GM18870 (cell line): ENCODE measurements at regions not wholly inside any gene's neighbourhood (a gene's known extent, or its start where the extent isn't known, plus 50 kb on each side); places are given as distances from the start of the nearest gene placed in this dataset.
"Not testable (repeated sequence)": the region's sequence is repeated elsewhere in the genome, so short reads cannot be mapped to it uniquely, and the experiment has no call there.

Experiments used
- ATAC-seq: cut with Tn5 transposase; IDR thresholded peaks from one replicate; pipeline ENCODE4 v1.9.1; 2021; ENCODE audit warnings: moderate library complexity; ENCODE audit not compliant: unreplicated experiment

DNA sequence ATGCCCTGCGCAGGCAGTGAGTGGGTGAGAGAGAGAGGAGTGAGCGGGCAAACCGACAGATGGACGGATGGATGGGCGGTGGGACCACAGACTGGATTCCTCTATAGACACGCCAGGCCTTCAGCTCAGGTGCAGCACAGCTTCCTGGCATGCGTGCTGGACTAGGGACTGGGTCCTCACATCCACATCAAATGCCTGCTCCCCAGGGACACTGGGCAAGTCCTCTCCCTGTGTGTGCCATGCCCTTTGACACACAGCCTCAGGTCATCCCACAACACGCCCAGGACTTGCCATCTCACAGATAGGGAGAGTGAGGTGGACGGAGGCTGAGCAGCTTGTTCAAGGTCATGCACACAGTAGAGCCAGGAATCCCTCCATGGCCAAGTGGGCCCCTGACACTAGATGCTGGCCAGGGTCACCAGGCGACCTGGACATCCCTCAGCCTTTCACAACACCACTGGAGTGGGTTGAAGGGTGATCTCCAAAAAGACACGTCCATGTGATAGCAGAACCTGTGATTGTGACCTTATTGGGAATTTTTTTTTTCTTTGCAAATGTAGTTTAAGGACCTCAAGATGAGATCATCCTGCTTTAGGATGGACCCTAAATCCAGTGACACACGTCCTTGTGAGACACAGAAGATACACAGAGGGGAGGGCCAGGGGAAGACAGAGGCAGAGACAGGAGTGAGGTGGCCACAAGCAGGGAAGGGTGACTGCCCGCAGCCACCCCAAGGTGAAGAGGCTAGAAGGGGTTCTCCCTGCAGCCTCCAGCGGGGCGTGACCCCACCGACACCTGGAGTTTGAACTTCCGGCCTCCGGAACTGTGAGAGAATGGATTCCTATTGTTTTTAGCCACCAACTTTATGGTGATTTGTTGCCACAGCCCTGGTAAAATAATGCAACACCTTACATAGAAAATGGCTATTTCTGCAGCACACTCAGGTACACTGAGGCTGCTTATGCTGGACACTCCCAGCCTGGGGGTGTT lies 155.0 kb upstream of the CHST15 start:
- no peak for ATAC-seq

DNA sequence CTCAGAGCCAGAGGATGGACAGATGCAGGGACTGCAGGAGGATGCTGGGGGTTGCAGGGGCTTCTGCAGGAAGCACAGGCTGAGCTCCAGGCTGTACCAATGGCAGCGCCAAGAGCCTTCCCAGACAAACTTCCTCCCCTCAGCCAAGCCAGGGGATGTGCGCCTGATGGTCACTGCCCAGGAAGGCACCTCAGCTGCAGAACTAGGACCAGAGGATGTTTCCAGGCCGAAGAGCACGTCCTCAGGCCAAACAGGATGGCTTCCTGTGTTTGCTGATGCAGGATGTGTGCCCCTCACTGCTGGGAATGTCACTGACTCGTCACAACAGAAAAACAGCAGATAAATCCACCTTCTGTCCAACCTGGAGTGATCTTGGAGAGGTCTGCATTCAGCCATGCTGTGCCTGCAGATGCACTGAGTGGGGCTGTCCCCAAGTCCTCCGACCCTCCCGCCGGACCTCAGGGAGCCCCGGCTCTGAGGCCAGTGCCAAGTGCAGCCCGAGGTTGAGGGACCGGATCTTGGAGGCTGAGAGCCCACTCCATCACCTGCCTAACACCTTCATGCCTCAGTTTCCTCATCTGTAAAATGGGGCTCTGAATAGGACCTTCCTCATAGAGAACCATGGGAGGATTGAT lies 152.5 kb upstream of the CHST15 start:
- no peak for ATAC-seq

DNA sequence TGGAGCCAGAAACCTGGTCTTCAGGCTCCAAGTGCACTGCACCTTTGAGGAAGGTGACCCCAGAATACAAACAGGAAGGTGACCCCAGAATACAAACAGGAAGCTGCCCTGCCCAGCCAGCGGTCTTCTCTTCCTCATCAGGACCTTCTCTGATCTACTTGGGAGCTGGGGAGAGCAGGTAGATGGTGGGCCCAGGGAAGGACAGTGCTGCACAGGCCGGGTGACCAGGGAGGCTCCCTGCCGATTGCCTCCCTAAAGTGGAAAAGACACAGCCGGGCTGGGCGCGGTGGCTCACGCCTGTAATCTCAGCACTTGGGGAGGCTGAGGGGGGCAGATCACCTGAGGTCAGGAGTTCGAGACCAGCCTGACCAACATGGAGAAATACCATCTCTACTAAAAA lies 151.8 kb upstream of the CHST15 start:
- ATAC-seq, result no peak

DNA sequence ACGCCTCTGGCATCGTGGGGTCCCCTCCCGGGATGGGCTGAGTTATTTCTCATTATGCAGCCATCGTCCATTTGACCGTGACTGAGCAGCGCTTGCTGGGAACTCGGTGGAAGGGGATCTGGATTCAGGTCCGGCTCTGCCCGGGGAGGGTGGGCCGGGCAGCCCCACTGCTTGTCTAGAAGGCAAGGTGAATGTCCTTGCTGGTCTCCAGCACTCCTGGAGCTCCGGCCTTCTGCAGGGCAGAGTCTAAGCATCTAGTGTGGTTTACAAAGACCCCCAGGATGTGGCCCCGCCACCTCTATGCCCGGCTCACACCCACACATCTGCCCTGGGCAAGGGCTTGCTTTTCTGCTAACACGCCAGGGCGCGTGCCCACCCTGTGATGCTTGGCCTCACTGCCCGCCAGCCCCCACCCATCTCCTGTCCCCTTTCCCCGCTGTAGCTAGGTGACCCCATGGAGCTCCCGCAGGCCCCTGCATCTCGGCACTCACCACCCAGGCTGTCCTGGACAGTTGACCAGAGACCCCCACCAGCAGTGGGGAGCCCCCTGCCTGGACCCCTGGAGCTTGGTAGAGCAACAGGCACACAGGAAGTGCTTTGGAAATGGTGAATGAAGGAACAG lies 151.0 kb upstream of the CHST15 start:
- ATAC-seq, result no peak

DNA sequence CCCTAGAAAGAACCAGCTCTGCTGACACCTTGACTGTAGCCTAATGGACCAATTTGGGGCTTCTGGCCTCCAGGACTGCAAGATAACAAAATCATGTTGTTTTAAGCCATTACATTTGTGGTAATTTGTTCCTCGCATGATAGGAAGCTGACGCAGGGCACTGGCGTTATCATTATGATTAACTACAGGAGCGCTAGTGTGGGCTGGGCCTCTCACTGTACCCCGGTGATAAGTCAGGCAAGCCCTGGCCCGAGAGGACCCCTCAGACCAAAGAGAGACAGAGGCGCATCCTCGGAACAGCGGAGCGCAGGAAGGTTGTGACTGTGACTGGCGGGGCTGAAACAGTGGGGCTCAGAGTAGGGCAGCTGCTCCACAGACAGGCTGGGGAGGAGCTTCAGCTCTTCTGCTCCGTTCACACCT lies 150.3 kb upstream of the CHST15 start:
- ATAC-seq, result no peak

DNA sequence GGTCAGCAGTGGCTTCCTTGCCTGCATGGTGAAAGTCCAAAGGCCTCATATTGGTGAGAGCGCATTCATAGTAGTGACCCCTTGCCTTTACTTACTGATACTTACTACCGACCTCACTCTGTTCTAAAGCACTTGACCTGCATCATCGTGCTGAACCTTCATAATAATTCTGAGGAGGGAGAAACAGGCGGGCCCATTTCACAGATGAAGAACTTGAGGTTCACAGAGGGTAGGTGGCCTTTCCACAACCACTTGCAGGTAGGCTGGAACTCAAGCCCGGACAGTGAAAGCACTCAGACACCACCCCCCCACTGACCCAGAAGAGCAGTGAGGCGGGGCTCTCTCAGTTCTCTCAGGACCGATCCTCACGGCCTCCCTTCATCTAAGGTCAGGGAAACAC lies 149.4 kb upstream of the CHST15 start:
- no peak for ATAC-seq

DNA sequence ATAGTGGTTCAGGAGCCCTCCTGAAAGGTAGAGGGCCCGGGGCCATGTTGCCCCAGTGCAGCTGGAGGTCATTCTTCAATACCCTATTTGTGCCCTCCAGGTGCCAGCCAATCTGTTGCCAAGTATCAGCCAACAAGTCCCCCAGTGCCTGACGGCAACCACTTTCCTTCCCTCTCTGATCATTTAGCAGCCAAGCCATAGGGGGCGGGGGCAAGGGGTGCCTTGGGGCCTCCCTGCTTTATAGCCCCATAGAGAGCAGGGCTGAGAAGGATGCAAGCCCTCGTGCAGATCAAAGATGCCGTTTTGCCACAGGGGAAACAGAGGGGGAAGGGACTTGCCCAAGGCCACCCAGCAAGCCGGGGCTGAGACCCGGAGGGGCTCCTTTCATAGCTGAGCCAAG lies 149.0 kb upstream of the CHST15 start:
- no peak for ATAC-seq

DNA sequence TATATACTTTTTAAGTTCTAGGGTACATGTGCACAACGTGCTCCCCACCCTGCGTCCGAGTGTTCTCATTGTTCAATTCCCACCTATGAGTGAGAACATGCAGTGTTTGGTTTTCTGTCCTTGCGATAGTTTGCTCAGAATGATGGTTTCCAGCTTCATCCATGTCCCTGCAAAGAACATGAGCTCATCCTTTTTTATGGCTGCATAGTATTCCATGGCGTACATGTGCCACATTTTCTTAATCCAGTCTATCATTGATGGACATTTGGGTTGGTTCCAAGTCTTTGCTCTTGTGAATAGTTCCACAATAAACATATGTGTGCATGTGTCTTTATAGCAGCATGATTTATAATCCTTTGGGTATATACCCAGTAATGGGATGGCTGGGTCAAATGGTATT lies 148.1 kb upstream of the CHST15 start:
- ATAC-seq, result not testable (repeated sequence)

DNA sequence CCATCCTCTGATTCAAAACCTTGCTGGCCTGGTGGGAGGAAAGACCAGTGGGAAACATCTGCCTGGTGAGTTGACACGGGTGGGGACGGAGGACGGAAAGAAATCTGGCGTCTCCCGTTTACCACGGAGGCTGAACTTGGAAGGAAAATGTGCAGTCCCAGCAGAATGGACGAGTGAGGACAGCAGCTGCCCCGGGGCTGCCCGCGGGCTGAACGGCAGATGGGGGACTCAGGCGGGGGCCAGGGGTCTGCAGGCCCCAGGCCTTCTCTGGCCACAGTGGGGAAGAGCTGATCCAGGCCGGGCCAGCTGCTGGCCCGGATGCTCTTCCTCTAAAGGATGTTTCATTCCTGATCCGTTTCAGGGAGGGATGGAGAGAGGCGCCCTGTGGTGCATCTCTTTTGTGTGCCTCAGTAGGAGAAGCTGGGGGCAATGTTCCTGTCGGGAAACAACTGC lies 147.5 kb upstream of the CHST15 start:
- no peak for ATAC-seq

DNA sequence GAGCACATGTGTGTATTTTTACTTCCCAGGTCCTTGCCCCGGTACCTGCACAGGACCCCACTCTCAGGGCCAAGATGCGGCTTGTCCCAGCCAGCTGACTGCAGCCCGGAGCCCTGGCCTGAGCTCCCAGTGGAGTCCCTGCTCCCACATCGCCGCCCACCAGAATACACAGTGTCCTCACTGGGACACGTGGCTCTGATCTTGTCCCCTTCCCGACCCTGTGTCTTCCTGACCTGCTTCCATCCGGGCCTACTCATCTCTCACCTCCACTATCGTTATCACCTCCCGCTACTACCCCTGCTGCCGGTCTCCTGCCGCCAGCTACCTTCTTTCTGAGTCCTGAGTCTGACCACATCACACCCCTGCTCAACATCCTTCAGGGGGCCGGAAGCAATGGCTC lies 146.3 kb upstream of the CHST15 start:
- no peak for ATAC-seq

DNA sequence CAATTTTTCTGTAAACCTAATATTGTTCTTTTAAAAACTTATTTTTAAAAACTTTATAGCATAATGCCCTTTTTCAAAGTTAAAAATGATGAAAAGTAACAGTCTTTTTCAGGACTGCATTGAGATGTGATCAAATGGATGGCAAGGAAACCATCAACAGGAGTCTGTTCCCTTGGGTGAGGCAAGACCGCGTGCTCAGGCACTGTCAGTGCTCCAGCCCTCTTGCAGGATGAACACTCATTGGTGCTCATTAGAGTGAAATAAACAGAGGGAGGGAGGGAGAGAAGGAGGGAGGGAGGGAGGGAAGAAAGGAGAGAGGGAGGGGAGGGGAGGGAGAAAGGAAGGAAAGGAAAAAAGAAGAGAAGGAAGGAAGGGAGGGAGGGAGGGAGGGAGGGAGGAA lies 145.7 kb upstream of the CHST15 start:
- ATAC-seq, result no peak

DNA sequence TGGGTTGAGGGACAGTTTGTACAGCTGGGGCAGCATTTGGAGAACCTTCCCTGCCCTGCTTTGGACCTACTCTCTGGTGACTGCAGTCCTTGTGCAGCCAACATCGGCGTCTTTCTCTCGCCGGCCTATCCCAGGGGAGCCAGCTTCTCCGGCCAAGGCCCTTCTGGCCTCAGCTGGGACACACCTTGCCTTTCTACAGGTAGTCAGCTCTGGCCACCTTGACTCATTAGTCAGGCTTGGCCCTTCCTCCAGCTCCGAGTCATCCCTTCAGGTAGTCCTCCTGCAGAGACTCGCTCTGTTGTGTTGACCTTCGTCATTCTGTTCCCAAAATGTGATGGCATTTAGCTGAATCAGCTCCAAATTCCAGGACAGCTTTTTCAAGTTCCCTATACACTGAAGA lies 145.0 kb upstream of the CHST15 start:
- no peak for ATAC-seq

DNA sequence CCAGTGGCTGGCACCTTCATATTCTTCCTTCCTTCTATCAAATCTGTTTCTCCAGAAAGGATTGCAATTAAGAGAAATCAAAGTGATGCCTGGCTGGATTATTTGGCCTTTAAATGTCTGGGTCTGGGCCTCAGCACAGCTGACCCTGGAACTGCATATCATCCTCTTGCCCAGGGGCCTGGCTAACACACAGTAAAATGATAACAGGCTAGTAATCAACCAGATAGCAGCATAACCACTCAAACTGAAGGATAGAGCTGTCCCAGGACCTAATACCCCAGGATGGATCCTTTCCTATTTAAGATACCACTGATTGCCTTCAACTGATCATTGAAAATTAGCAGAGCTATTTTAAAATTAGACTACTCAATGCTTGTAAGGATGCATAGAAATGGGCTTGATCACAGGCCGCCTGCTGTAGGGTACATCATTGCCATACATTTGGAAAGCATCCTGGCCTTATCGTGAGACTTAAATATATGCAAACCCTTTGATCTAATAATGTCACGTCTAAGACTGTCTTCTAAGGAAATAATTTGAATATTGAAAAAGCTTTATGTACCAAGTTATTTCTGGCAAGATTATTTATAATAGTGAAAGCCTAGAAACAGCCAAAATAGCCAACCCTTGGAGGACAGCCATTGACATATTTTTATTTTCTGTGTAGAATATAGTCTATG lies 144.0 kb upstream of the CHST15 start:
- ATAC-seq, result no peak

DNA sequence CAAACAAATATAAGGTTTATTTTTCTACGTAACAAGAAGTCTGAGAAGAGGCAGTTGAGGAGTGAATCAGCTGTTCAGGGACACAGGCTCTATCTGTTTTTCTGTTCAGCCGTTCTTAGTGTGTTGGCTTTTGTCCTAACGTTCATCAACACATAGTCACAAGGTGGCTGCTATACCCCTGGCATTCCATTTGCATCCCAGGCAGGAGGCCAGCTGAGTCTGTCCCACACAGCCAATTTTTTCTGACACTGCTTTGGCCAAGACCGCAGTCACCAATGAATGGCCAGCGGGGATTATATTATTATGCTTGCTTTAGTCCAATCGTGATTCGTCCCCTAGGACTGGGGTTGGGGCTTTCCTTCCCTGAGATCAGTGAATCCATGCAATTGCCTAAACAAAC lies 143.4 kb upstream of the CHST15 start:
- ATAC-seq, result no peak

DNA sequence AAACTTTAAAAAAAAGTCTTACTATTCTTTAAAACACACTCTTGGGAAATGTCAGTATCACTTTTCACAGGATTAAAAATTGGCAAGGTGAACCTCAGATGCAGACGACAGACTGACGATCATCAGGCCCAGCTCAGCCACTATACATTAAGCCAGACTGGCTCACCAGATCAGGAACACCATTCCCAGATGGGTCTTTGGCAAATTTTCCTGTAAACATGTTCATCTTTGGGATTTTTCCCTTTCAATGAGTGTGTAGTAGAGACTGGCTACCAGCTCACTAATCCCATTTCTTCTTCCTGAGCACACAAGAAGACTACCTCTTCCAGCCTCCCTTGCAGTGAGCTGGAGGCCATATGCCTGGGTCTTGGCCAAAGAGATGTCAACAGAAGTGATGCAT lies 142.7 kb upstream of the CHST15 start:
- no peak for ATAC-seq

DNA sequence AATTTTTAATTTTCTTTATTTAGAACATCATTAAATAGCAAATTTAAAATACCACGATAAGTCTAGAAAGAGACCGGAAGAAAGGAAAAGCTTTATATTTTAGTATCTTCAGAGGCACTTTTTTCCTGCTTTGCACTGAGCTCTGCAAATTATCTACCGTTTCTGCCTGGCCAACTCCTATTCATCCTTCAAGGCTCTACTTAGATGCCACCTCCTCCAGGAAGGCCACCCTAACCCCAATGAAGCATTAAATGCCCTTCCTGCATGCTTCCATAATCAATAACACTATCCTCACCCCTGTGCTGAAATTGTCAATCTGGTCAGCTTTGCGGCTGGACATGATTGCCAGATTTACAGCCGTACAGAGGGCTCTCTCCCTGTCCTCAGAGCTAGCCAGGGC lies 141.8 kb upstream of the CHST15 start:
- no peak for ATAC-seq

DNA sequence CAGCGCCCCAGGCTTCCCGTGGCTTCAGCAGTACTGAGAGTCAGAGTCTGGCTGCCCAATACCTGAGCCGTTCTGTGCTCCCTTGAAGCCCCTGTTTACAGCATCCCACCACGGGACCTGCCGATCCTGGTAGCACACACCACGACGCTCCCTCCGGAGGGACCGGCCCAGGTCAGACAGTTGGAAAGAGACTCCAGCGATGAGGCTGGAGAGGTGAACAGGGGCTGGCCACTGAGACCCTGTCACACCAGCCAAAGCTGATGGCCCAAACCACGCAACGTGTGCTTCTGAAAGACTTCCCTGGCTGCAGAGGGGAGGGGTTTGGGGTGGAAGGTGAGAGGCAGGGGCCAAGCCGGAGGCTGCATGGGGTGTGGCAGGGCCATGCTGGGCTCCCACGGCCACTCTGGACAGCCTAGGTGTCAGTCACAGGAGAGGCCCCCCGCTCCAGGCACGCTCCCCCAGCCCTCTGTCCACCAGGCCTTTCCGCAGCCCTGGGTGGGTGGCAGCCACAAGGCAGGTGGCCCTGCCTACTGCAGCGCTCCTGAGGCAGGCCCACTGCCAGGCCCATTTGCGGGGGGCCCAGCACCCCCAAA lies 140.2 kb upstream of the CHST15 start:
- no peak for ATAC-seq

DNA sequence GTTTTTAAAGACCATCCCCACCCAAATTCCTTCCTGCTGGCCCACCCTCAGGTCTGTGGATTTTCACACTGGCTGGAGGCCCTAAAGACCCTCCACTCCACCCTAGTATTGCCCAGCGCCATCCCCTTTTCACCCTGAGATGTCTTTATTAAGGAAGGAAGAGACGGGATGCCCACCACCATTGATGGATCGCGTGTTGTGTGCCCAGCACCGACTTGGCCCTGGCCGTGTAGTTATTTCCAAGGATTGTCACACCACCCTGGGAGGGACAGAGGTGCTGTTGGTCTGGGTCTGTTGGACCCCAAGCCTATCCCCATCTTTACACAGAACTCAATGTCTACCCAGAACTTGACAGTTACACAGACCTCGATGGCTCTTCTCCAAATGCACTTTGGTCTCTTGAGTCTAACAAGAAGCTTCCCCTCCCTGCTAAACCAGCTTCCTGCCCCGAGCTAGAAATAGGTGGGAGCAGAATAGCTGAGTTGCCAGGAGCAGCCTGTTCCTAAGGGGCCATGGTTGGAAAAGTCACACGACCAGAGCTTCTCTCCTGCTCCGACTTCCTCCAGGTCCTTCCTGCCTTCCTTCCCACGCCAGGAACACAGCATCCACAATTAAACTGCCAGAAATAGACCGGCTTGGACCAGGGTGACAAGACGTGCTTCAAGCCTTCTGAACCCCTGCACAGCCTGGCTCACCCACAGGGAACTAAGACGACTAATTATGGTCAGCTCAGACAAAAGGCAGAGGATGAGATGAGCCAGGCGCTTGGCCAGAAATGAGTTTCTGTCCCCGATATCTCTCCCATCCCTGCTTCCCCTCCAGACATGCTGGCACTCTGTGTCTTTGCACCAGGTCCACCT lies 139.5 kb upstream of the CHST15 start:
- no peak for ATAC-seq

DNA sequence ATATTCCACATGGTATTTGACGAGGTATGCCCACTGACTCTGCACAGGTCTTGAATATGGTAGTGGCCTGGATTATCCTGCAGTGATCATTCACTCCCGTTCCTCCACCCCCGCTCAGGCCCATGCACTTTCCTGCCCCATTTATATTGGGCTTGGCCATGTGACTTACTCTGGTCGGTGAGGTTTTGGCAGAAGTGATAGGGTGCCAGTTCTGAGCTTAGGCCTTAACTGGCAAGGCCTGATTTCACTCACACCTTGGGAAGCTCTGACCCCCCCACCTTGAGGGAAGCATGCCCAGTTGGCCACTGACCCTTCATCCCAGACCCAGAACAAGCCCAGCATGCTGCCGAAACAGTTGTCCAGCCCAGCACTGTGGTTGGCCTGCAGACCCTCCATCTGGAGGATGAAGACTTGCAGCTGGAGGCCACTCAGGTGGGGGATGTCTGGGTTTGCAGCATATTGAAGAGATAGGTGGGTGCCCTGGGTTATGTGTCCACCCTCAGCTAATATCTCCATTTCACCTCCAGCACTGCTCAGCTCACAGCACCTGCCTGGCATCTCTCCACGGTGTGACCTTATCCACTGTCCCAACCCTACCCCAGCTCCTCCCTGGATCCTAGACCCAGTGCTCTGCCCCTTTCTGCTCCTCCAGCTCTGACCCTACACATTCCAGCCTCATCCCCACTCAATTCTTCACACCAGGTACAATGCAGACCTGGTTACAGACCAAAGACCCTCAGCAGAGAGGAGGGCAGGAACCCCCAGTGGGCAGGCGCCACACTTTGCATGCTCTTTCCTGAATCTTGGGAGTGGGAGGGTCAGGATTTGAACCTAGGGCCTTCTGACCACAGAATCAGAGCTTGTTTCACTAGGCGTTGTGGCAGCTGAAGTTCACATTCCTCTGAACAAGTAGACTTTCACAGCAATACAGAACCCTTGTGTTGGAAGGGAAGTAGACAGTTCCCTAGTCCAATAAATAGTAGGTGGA lies 138.1 kb upstream of the CHST15 start:
- ATAC-seq, result no peak
